Vagina (tissue), 2 donors: ENCODE measurements at regions not wholly inside any gene's neighbourhood (a gene's known extent, or its start where the extent isn't known, plus 50 kb on each side); places are given as distances from the start of the nearest gene placed in this dataset.

Experiments used
- DNase-seq, 2 donors: peaks; one replicate each; pipeline ENCODE4 v3.0.0-alpha.2; 2017; ENCODE audit errors: extremely low spot score in 2 of 2
- H3K27ac ChIP-seq: fragments of 200-600 bp; sonication (generic); one replicate; pipeline ENCODE4 v1.5.1; 2019
- H3K27me3 ChIP-seq: fragments of 200-600 bp; sonication (generic); one replicate; pipeline ENCODE4 v1.5.1; 2019
- H3K36me3 ChIP-seq, 2 donors: fragments of 200-600 bp; sonication (generic); one replicate each; pipeline ENCODE4 v1.5.1; 2017 to 2019
- H3K4me1 ChIP-seq: fragments of 200-600 bp; sonication (generic); one replicate; pipeline ENCODE4 v1.5.1; 2019
- H3K4me3 ChIP-seq, 2 donors: fragments of 200-600 bp; sonication (generic); 1 replicate in 1 of 2; 2 replicates in 1 of 2; pipeline ENCODE4 v1.5.1; 2016 to 2019
- H3K9me3 ChIP-seq: fragments of 200-600 bp; sonication (generic); one replicate; pipeline ENCODE4 v1.5.1; 2019
- POLR2A ChIP-seq, 2 donors: fragments of 450-650 bp; IDR thresholded peaks; one replicate each; pipeline ENCODE4 v1.6.1; 2017; ENCODE audit warnings: antibody characterized with exemption in 2 of 2, mild to moderate bottlenecking in 2 of 2, moderate library complexity in 2 of 2
- POLR2AphosphoS5 ChIP-seq, 2 donors: sonication (generic); formaldehyde crosslinking; IDR thresholded peaks; one replicate each; pipeline ENCODE4 v1.9.0; 2017; ENCODE audit warnings: antibody characterized with exemption in 2 of 2, mild to moderate bottlenecking in 2 of 2, low read depth in 1 of 2; ENCODE audit not compliant: insufficient read depth in 1 of 2
- intact Hi-C: fragments of 100-400 bp; cut with DNase I; formaldehyde crosslinking; loops from one replicate; pipeline ENCODE4 v1.15.1; 2023
- TF ChIP-seq, protein P1 (sequence below), 3 experiments: fragments of 450-650 bp in 2 of 3; fragments of 200-600 bp in 1 of 3; sonication (generic) in 1 of 3; IDR thresholded peaks; one replicate each; pipeline ENCODE4 v1.5.1; 2017 to 2019; ENCODE audit warnings: antibody characterized with exemption in 3 of 3, mild to moderate bottlenecking in 2 of 3, moderate library complexity in 2 of 3

DNA sequence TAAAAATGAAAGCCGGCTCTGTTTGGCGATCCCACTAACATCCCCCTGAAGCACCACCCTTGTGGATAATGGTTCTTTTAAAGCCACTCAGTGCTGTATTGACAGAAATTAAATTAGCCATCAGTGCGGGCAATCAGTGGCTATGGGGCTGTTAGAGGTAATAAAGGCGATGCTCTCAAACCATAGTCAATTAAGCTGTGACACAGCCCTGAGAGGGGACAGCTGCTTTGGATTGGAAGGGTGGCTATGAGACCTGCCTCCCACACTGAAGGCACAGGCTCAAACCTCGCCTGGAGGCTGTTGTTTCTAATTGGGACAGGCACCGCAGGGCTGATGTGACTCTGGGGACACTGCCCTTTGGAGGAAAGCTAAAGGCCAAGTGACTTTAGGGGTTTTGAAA, 562.2 kb downstream of the VRK1 start:
- DNase-seq = no peak
- intact Hi-C loops = no loop called here

DNA sequence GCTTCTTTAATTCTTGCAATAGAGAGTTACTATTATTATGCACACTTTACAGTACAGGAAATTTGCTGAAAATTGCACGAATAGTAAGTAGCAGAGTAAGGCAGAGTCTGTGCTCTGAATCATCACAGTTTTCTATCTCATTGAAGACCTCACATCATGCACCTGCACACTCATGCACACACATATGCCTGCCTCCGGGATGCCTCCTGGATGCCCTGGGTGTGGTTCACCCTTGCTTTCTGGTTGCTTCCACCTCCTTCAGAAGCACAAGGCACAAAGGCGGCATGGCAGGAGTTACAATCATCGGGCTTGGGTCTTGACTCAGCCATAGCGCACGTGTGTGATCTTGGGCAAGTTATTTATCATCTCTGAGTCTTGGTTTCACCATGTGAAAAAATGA, 564.0 kb downstream of the VRK1 start:
- intact Hi-C loops = no loop called here
- no peaks in the 10 kb centered on the region for H3K36me3 ChIP-seq
- no peaks in the 10 kb centered on the region for H3K27me3 ChIP-seq
- H3K27ac ChIP-seq = no peak overlapping the region
- no peak overlapping the region for H3K4me3 ChIP-seq
- no peak for DNase-seq
- H3K4me1 ChIP-seq = no peaks in the 10 kb centered on the region
- no peak for TF ChIP-seq POLR2A (IDR thresholded peaks at IDR 0.05)
- TF ChIP-seq, protein P1, sequence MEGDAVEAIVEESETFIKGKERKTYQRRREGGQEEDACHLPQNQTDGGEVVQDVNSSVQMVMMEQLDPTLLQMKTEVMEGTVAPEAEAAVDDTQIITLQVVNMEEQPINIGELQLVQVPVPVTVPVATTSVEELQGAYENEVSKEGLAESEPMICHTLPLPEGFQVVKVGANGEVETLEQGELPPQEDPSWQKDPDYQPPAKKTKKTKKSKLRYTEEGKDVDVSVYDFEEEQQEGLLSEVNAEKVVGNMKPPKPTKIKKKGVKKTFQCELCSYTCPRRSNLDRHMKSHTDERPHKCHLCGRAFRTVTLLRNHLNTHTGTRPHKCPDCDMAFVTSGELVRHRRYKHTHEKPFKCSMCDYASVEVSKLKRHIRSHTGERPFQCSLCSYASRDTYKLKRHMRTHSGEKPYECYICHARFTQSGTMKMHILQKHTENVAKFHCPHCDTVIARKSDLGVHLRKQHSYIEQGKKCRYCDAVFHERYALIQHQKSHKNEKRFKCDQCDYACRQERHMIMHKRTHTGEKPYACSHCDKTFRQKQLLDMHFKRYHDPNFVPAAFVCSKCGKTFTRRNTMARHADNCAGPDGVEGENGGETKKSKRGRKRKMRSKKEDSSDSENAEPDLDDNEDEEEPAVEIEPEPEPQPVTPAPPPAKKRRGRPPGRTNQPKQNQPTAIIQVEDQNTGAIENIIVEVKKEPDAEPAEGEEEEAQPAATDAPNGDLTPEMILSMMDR (IDR thresholded peaks at IDR 0.05) = no peak
- no peak for TF ChIP-seq POLR2AphosphoS5 (IDR thresholded peaks at IDR 0.05; ENCODE audit: insufficient read depth in 1 of 2, low read depth in 1 of 2)
- H3K9me3 ChIP-seq = no peaks in the 10 kb centered on the region

More for the DNA sequence above, 562.2 kb downstream of the VRK1 start:
- no peak overlapping the region for H3K27ac ChIP-seq
- H3K4me3 ChIP-seq = no peak overlapping the region
- no peak for TF ChIP-seq POLR2AphosphoS5 (IDR thresholded peaks at IDR 0.05; ENCODE audit: insufficient read depth in 1 of 2, low read depth in 1 of 2)
- TF ChIP-seq, protein P1 (IDR thresholded peaks at IDR 0.05) = no peak
- TF ChIP-seq POLR2A (IDR thresholded peaks at IDR 0.05) = no peak
- no peaks in the 10 kb centered on the region for H3K4me1 ChIP-seq
- no peaks in the 10 kb centered on the region for H3K9me3 ChIP-seq
- H3K36me3 ChIP-seq = no peaks in the 10 kb centered on the region
- no peaks in the 10 kb centered on the region for H3K27me3 ChIP-seq

DNA sequence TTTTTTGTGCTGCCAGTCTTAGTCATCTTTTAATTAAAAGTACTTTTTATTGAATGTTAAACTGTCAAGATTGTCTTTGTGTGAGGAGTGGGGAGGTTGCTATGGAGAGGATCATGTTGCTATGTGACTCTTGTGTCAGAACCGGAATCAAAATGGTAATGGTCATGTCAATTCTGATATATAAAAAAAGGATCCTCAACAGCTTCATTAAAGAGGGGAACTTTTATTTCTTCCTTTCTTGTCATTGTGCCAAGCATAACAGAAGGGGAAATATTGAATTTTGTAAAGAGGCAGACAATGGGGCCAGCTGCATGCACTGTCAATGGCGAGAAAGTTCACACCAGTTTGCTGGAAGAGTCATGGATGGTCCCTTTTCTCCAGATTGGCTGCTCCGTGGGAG, 564.8 kb downstream of the VRK1 start:
- Histone ChIP-seq H3K27ac (no peak overlapping the region), H3K36me3 (no peaks in the 10 kb centered on the region), H3K9me3 (no peaks in the 10 kb centered on the region), H3K4me3 (no peak overlapping the region), H3K4me1 (no peaks in the 10 kb centered on the region), H3K27me3 (no peaks in the 10 kb centered on the region)
- DNase-seq = no peak
- intact Hi-C loops = no loop called here
- TF ChIP-seq, protein P1 (IDR thresholded peaks at IDR 0.05) = no peak

DNA sequence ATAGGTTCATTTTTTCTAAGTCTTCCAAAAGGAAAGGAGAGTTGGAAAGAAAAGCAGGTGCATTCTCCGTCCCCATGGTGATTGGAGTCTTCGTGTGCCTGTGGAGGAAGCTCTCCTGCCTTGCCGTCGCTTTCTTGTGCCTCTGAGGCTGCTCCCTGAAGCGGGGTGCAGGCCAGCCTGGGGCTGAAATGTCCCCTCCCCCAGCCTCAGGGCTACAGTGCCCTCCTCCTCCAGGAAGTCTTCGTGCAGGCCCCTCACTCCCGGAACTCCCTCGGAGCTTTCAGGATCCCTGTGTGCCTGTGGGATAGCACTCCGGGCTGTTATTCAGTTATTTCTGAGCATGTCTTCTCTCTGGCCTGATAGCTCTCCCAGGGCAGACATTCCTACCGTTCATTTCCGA, 569.2 kb downstream of the VRK1 start:
- Histone ChIP-seq H3K36me3 (no peaks in the 10 kb centered on the region), H3K27me3 (no peaks in the 10 kb centered on the region), H3K4me3 (no peak overlapping the region), H3K9me3 (no peaks in the 10 kb centered on the region), H3K4me1 (no peaks in the 10 kb centered on the region), H3K27ac (no peak overlapping the region)
- DNase-seq = no peak
- TF ChIP-seq POLR2A (IDR thresholded peaks at IDR 0.05) (no peak), POLR2AphosphoS5 (IDR thresholded peaks at IDR 0.05; ENCODE audit: insufficient read depth in 1 of 2, low read depth in 1 of 2) (no peak)
- TF ChIP-seq, protein P1 (IDR thresholded peaks at IDR 0.05) = no peak
- intact Hi-C loops = no loop called here

DNA sequence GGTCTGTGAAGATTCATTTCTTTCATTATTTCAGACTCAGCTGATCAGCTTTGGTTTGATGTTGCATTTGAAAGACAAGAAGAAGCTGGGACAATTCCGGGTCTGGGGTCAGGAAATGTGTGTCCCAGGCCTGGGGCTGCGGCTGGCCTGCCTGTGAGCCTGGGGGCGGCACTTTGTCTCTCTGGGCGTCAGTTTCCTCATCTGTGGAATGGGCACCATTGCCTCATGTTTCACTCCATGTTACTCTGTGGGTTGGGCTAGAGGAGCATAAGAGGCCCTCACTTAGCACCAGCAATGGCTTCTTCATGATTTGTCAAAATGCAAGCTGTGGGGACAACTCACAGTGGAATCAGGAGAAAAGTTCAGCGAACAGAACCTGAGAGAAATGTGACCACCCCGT, 570.1 kb downstream of the VRK1 start:
- TF ChIP-seq POLR2AphosphoS5 (IDR thresholded peaks at IDR 0.05; ENCODE audit: insufficient read depth in 1 of 2, low read depth in 1 of 2) (no peak), POLR2A (IDR thresholded peaks at IDR 0.05) (no peak)
- TF ChIP-seq, protein P1 (IDR thresholded peaks at IDR 0.05) = no peak
- intact Hi-C loops = no loop called here

More for the DNA sequence above, 570.1 kb downstream of the VRK1 start:
- H3K27ac ChIP-seq = no peak overlapping the region
- H3K36me3 ChIP-seq = no peaks in the 10 kb centered on the region
- H3K27me3 ChIP-seq = no peaks in the 10 kb centered on the region
- no peaks in the 10 kb centered on the region for H3K9me3 ChIP-seq
- H3K4me3 ChIP-seq = no peak overlapping the region
- no peak for DNase-seq
- no peaks in the 10 kb centered on the region for H3K4me1 ChIP-seq
